HT-29 (cell line): ENCODE measurements at regions not wholly inside any gene's neighbourhood (a gene's known extent, or its start where the extent isn't known, plus 50 kb on each side); places are given as distances from the start of the nearest gene placed in this dataset.
"Not testable (repeated sequence)": the region's sequence is repeated elsewhere in the genome, so short reads cannot be mapped to it uniquely, and the experiment has no call there.

Experiments used
- DNase-seq: peaks from one replicate; pipeline ENCODE4 v3.0.0-alpha.2; 2015; ENCODE audit warnings: low spot score

DNA sequence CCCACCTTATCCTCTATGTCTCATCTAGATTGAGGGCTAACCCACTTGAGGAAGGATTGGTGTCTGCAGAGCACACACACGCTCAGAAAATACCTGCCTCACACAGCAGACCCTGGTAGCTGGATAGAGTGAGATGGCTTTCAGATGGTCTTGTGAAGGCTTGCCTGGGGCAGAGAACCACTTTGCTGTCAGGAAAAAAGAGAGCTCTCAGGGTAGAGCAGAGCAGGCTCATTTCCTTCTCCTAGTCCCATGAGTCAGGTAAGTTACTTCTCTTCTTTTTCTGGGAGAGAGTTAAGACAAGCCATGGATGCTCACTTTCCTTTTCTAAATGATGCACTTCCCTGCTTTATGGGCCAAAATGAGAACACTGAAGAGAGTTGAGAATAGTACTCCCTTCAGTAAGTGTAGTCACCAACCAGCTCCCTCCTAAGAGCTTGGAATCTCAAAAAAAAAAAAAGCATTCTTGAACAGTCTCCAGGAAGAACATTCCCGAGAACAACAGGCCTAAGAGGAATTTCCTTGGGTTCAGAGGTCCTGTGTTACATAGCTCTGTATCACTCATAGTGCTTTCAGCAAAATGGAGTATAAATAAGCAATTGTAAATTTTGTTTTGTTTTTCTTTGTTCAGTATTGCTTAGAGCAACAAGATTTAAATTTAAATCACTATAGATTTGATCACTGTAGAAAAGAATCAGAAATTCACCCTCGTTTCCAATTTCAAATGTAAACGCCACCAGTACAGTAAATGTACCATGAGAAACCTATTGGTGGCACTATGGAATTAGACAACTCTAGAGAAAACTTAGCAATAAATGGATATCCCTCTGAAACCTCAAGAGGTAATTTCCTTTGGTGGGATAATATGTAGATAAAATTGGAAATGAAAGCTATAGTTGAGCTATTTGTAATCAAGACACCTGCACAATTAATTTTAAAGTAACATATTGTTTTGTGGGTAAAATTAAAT, 530.3 kb downstream of the RFPL4B start:
- DNase-seq = peak; percentile 21

DNA sequence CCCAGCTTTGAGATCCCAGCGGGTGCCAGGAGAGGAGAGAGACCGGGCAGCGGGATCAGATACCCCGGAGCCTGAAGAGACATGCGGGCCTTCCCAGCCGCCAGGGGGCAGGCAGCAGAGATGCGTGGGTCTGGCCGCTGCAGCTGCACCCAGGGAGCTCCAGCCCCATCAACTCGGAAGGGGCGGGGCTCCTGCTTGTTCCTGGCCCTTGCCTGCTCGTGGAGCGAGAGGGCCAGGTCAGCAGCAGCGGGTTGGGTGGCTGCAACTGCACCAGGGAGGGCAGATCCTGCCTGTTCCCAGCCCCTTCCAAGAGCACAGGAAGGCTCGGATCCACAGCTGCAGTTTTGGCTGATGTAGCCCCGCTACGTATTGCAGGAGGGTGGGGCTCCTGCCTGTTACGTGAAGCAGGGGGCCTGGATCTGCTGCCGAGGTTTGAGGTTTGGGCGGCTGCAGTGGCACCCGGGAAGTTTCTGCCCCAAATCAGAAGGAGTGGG, 532.8 kb downstream of the RFPL4B start:
- DNase-seq = no peak

DNA sequence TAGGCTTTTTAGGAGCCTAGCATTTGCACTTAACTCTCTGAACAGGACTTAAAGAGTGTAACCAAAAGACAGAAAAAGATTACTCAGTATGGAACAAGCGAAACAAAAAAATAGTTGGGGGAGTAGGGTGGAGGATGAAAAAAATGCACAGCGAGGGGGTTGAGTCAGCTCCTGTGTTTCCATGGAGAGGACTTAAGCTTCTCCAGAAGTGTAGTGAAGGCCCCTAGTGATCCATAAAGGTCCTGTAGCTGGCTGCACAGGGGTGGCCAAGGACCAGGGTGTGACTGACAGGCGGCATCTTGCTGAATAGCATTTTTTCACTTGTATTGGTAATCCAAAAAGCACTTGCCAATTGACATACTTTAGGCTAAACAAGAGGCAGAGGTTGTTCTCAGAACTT, 533.9 kb downstream of the RFPL4B start:
- no peak for DNase-seq

DNA sequence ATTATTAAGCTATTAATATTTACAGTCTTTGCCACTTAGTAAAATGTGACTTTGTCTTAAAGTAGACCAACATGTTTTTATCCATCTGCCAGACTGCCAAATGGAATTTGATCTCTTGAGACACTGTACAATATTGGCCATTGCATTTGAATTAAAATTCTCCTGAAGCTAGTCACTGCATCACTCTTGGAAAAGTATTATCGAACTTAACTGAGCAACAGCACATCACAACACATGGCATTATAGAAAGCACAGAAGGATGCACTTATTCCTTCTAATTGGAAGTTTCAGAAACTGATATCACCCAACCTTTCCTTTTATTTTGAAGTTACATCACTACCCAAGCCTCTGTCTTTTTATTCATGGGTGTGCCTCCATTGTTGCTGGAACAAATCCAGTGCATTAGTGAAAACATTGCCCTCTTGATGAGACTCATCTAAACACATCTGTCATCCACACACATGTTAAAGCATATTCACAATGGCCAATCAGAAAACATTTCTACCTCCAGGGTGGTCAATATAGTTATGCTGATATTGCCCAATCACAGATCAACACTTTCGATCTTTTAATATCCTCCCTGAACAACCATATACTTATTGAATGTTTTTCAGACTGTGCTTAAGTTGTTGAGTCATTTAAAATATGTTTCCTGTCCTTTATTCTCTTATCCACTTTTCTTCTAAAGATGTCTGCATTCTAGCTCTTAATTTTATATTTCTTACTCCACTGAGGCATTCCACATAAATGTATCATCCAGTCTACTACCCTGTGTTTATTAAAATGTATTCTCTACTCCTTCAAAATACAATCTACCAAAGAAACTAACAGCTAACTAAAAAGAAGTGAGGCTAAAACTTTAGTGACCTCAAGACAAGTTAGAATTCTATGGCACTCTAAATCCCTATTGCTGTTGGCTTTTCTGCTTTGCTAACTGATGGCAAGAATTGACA, 535.0 kb downstream of the RFPL4B start:
- no peak for DNase-seq

DNA sequence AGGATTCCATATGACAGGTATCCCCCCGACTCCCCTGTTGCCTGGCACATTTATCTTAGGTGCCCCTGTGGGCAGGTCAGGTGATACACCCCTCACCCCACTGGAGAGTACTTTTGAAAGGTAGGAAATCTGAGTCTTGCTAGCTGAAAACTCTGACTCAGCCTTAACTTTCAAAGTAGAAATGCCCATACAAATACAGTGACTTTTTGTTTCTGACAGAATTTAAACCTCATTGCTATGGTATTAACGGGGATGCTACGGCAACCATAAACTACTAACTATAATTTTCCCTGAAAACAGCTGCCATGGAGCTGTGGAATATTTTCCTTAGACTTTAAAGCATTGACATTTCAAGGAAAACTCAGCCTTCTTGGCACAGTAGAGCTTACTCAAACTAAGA, 536.0 kb downstream of the RFPL4B start:
- DNase-seq = no peak

DNA sequence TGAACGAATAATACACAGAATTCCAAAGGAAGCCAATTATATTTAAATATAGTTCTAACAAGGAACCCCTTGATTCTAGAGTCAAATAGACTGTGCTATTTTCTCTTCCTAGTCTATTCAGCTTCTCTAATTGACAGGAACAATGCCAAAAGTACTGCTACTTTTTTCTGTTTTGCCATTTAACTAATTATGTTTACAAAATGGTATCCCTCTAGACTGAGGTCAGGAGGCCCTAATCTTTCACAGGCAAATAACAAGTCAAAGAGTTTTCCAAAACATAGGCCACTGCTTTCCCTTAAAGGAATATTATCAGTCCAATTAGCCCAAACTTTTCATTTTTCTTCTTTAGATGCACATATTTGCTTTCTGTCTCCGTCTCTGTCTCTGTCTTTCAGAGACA, 539.3 kb downstream of the RFPL4B start:
- DNase-seq = no peak

DNA sequence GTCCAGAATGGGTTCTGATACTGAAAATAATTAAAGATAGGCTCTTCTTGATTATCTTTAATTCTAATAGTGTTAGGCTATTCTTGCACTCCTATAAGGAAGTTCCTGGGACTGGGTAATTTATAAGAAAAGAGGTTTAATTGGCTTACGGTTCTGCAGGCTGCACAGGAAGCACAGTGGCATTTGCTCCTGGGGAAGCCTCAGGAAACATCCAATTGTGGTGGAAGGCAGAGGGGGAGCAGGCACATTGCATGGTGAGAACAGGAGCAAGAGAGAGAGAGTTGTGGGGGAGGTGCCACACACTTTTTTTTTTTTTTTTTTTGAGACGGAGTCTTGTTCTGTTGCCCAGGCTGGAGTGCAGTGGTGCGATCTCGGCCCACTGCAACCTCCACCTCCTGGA, 540.3 kb downstream of the RFPL4B start:
- DNase-seq = not testable (repeated sequence)

DNA sequence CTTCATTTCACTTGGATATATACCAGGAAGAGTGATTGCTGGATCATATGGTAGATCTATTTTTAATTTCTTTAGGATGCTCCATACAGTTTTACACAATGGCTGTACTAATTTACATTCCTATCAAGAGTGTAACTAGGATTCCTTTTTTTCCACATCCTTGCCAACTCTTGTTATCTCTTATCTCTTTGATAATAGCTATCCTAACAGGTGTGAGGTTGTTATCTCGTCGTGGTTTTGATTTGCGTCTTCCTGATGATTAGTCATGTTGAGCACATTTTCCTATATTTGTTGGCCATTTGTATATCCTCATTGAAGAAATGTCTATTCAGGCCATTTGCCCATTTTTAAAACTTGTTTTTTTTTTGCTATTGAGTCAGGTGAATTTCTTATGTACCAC, 552.4 kb downstream of the RFPL4B start:
- DNase-seq = no peak

DNA sequence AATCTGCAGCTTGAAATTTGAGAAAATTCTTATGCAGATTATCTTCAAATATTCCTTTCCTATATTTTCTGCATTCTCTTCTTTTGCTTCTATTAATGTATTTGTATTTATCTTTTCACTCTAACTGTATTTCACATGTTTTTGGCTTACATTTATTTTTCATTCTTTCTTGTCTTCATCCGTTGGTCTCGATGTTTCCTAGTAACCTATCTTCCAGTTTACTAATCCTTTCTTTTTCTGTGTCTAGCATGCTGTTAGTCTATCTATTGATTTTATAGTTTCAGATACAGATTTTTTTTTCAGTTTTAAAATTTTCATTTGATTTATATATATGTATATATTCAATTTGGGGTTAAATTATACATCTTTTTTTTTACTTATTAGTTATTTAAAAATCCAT, 556.2 kb downstream of the RFPL4B start:
- DNase-seq = no peak

DNA sequence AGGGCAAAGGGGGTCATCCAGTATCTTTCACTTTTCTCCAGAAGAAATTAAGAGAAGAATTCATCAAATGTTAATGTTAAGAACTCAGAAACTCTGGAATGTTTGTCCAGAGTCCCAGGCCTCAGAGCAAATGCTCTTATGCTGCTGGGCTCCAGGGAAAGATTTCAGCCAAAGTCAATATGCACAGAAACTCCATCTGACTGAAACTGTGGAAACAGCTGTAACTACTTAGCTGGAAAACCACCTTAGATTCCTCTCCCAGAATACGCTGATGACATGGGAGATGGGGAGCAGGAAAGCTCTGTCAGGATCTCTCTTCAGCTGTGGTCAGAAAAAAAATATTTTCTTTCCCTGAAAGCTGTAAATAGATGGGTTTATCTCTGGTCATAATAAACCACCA, 559.6 kb downstream of the RFPL4B start:
- no peak for DNase-seq

DNA sequence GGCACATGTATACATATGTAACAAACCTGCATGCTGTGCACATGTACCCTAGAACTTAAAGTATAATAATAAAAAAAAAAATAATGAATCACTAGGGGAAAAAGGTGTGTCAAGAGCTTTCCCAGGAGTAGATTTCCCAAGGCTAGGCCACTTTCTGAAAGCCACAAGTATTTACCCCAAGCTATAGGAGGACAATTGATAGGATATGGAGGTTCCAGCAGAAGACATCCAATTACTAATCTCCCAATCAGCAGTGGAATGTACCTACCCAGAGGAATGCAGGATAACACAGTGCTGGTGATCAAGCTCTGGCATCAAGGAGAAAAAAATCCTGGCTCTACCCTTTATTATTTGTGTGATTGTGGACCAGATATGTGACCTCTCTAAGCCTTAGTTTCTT, 562.7 kb downstream of the RFPL4B start:
- DNase-seq = peak; percentile 5

DNA sequence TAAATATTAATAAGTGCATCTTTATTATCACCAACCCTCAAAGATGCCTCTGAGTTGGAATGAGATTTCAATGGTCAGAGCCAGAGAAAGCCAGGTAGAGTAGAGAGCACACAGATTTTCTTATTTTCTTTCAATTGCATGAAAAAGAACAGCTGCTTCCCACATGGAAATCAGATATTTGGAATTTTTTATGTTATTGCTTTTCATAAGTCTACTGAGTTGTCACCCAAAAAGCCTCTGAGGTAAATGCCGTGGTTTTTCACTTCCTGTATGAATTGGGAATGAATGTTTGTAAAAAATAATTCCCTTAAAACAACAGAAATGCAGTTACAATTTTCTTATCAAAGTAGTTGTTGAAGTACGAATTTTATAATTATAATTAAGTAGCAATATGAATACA, 563.1 kb downstream of the RFPL4B start:
- DNase-seq = no peak

DNA sequence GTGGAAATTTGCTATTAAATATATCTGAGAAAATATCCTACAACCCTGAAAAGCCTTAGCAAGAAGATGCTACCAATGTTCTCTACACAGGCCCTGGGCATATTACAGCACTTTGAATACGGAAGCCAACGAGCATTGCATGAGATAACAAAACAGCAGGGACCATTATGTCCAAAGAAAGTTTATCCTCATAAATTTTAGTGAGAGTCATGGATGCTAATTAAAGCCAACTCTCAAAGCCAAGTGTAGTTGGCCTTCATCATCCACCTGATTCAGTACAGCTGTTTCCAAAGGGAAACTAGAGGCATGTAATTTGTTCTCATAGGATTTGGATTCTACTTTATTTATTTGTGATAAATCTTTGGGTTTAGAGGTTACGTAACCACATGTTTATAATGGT, 564.8 kb downstream of the RFPL4B start:
- no peak for DNase-seq

DNA sequence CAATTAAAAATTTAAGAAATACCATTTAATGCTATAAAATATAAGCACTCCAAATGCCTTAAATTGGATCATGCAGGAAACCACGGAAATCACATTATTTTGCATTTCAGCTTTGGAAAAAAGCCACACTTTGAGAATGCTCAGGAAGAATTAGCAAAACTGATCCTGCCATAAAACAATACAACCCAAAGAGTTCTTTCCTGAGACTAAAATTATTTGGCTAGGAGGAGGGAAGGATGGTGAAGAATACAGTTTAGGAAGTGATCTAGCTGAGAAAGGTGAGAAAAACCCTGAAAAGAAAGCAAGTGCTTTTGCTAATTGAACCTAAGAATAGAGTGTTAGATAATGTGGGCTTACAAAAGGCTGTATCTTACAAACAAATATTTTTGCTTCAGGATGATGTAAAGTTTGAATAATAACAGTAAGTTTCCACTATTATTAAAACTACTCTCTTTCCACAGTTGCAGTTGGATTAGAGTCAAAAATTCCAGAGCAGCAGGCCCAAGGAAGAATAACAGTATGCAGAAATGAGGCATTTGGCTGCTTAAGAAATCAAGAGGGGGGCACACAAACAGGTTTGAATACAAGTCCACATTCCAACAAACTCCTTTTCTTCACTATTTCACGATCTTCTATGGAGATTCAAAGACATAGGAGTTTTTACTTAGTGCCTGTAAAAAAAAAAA, 565.4 kb downstream of the RFPL4B start:
- DNase-seq = no peak

DNA sequence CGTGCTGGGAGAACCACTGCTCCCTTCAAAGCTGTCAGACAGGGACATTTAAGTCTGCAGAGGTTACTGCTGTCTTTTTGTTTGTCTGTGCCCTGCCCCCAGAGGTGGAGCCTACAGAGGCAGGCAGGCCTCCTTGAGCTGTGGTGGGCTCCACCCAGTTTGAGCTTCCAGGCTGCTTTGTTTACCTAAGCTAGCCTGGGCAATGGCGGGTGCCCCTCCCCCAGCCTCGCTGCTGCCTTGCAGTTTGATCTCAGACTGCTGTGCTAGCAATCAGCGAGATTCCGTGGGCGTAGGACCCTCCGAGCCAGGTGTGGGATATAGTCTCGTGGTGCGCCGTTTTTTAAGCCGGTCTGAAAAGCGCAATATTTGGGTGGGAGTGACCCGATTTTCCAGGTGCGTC, 572.6 kb downstream of the RFPL4B start:
- DNase-seq = not testable (repeated sequence)

DNA sequence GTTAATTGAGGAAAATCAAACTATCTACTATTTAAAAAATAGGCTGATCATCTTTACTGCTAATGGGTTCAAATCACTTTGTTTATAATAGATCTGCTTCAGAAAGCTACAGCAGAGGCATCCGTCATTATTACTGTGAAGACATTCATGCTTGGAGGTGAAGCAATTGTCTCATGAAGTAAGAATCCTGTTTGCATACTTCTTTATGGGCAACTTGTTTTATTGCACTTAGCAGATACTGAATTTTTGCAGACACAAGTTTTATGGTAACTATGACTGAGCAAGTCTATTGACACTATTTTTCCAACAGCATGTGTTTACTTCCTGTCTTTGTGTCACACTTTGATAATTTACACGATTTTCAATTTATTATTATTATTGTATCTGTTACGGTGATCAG, 573.9 kb downstream of the RFPL4B start:
- DNase-seq = no peak

DNA sequence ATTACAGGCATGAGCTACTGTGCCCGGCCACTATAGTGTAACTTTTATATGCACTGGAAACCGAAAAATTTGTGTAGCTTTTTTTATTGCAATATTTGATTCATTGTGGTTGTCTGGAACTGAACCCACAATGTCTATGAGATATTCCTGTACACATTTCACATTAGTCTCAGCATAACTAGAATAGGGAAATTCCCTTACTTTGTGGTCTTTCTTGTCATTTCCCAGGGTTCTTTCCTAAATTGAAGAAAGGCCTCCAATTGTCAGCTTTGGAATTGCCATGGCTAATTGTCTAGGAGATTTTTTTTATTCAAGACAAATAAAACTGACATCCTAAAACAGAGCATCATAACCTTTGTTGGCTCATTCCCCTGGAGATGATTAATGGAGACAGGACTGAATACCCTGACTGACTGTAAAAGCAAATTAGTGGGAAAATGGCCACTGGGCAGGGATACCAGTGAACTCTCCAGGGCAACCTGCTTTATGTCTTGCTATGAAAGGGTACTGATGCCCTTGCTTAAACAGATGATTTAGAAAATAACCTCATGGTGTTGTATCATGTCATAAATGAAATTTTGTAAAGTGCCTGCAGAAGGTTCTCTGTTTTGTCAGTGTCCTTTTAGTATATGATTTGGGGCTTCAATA, 576.9 kb downstream of the RFPL4B start:
- DNase-seq = no peak

DNA sequence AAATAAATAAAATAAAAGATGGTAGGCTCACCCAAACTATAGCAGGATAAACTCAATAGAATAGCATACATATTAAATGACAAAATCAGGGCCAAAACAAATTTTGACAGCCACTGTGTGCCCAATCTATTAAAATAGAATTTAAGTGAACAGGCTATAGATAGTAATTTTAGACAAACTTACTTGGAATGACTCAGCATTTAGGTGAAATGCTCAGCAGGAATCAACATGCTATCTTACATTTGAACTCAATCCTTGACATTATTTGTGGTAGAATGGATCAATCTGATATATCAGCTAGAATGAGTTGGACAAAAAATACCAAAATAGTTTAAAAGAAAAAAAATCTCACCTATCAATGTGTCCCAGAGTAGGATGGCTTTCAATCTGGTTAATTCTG, 578.6 kb downstream of the RFPL4B start:
- no peak for DNase-seq

DNA sequence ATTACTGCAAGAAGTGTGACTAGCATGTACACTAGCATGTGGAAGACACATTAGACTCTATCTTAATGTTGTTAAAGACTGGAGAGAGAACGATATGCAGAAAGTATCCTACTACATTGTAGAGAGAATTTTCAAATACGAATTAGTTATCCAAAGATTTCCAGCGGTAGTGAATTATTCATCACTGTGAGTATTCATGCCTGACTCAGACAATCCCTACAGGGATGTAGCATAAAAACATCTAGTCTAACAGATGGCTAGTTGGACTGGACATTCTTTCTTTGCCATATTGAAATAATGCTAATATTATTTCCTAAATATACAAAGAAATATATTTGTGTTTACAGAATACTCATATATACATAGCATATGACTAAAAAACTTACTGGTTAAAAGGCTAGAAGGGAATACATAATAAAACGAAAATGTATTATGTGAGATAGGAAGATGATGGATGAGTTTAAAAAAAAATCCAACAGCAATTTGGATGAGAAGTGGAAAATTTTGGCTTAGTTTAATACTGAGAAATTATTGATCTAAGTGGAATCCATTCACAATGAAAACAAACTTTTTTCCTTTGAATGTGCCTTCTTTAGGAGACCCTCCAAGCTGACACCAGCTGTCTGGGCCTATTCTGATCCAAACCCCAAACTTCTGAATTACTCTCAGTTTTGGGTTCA, 580.7 kb downstream of the RFPL4B start:
- no peak for DNase-seq

DNA sequence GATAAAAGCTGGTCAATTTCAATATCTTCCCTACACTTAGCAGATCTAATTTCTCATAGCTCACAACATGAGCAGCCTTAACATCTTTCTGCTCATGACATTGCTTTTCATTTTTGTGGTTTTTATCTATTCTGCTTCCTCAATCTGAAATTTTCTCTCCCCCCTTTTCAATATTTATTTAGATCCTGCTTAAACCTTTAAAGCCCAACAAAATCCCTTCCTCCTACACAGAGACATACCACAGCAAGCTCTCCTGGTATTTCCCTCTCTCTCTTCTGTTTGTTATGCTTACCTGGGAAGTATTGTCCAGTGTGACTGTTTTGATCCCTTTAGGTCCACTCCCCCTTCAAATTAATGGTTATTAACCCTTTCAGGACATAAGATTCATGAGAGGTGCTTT, 582.5 kb downstream of the RFPL4B start:
- DNase-seq = no peak

DNA sequence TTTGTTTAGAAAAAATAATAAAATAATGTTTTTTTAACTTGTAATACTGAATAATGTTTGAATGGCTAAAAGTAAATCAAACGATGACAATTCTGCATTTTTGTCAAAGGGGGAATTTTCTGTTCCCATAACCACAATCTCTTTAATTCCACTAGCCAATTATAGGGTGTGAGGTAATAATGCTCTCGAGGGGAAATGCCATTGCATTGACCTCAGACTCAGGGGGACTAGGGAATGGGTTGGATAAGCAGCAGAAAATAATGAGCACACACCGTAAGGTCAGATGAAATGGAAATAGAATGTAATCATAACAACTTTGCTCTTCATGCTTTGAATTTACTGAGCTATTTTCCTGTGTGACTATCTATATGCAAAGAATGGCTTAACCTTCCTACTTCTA, 584.7 kb downstream of the RFPL4B start:
- no peak for DNase-seq
